Heart left ventricle (tissue), 13 donors: ENCODE measurements at regions not wholly inside any gene's neighbourhood (a gene's known extent, or its start where the extent isn't known, plus 50 kb on each side); places are given as distances from the start of the nearest gene placed in this dataset.

Source experiments
- CTCF ChIP-seq, 12 donors: fragments of 200-600 bp; sonication (generic) in 4 of 12; IDR thresholded peaks; one replicate each; pipeline versions ENCODE4 v1.5.0 to v1.8.0; 2018 to 2022; ENCODE audit warnings: antibody characterized with exemption in 12 of 12, mild to moderate bottlenecking in 5 of 12
- POLR2A ChIP-seq, 2 donors: fragments of 450-650 bp; IDR thresholded peaks; one replicate each; pipeline ENCODE4 v1.6.1; 2017; ENCODE audit warnings: antibody characterized with exemption in 2 of 2, mild to moderate bottlenecking in 2 of 2, moderate library complexity in 2 of 2
- donor health status: ischemic (EF 13 %, LVEDD 7.1; RV severe dilation, severe dysfunction).
- donor health status: DM: no; HTN: yes; CAD: no.
- donor health status: DM: no; HTN: no; CAD: no.
- donor health status: ischemic (EF 25% LVEDD 6.9; RV normal size, moderate dysfunction).
- donor health status: ischemic (EF 25% LVEDD 5.7; RV mildly dilated, moderate dysfunction).
- donor health status: ischemic (EF 35%, LVEDD 5.7; RV mildly dilated, moderate dysfunction).
- donor health status: nonischemic (EF 11% LVEDD 7.7; RV severe dilation, severe dysfunction).
- donor health status: DM: yes; HTN: yes; CAD: no.
- donor health status: PGD.
- donor health status: ischemic (EF 29% LVEDD 5.4; RV normal size, mild dysfunction).
- donor health status: nonischemic (EF 23%, LVEDD 6.1; RV moderate dilation, normal function).

GRCh38 chr1:105492921-105493320 lies 1563.6 kb upstream of the PRMT6 start:
- TF ChIP-seq CTCF (IDR thresholded peaks at IDR 0.05): no peak
- no peak for TF ChIP-seq POLR2A (IDR thresholded peaks at IDR 0.05)
